DND-41 (cell line): ENCODE measurements at regions not wholly inside any gene's neighbourhood (a gene's known extent, or its start where the extent isn't known, plus 50 kb on each side); places are given as distances from the start of the nearest gene placed in this dataset.

Experiments
- ATAC-seq: fragments of 200-7000 bp; cut with Tn5 transposase; 3 replicates; pipeline ENCODE4 v1.9.1; 2021; ENCODE audit warnings: low read depth; ENCODE audit not compliant: insufficient read depth
- DNase-seq: peaks from one replicate; pipeline ENCODE4 v3.0.0-alpha.2; 2020
- H2AFZ ChIP-seq: 2 replicates; pipeline ENCODE4 v1.6.0; 2012; ENCODE audit warnings: low read depth, low read length
- H3K27ac ChIP-seq: 2 replicates; pipeline ENCODE4 v1.5.1; 2012; ENCODE audit warnings: low read length, inconsistent platforms
- H3K27me3 ChIP-seq: fragments of 200-600 bp; sonication (generic); 2 replicates; pipeline ENCODE4 v1.6.0; 2012; ENCODE audit warnings: low read length, mild to moderate bottlenecking, inconsistent platforms; ENCODE audit not compliant: insufficient read depth, poor library complexity
- H3K36me3 ChIP-seq: 2 replicates; pipeline ENCODE4 v1.5.1; 2012; ENCODE audit warnings: low read length, inconsistent platforms; ENCODE audit not compliant: insufficient read depth
- H3K4me1 ChIP-seq: 2 replicates; pipeline ENCODE4 v1.5.1; 2012; ENCODE audit warnings: mild to moderate bottlenecking, low read length; ENCODE audit not compliant: insufficient read depth
- H3K4me2 ChIP-seq: 2 replicates; pipeline ENCODE4 v1.6.0; 2012; ENCODE audit warnings: mild to moderate bottlenecking, moderate library complexity, low read length, inconsistent platforms; ENCODE audit not compliant: insufficient read depth
- H3K4me3 ChIP-seq, 2 experiments: fragments of 200-600 bp in 1 of 2; shearing (Covaris generic) in 1 of 2; 2 replicates each; pipeline ENCODE4 v1.5.1; 2012 to 2016; ENCODE audit warnings: inconsistent platforms in 2 of 2, low read length in 2 of 2, mild to moderate bottlenecking in 2 of 2, low read depth in 1 of 2, moderate library complexity in 1 of 2
- H3K79me2 ChIP-seq: 2 replicates; pipeline ENCODE4 v1.6.0; 2012; ENCODE audit warnings: low read length, inconsistent platforms; ENCODE audit not compliant: insufficient read depth
- H3K9ac ChIP-seq: 2 replicates; pipeline ENCODE4 v1.6.0; 2012; ENCODE audit warnings: low read depth, mild to moderate bottlenecking, inconsistent platforms, low read length, moderate library complexity
- H3K9me3 ChIP-seq: 2 replicates; pipeline ENCODE4 v1.5.1; 2012; ENCODE audit warnings: low read length, moderate library complexity, mild to moderate bottlenecking, inconsistent platforms; ENCODE audit not compliant: insufficient read depth, severe bottlenecking
- H4K20me1 ChIP-seq: 2 replicates; pipeline ENCODE4 v1.6.0; 2012; ENCODE audit warnings: low read length; ENCODE audit not compliant: insufficient read depth
- EZH2 ChIP-seq: IDR thresholded peaks from 3 replicates; pipeline ENCODE4 v1.6.1; 2012; ENCODE audit warnings: borderline replicate concordance, low read depth, mild to moderate bottlenecking, moderate library complexity, low read length, inconsistent platforms; ENCODE audit not compliant: severe bottlenecking
- TF ChIP-seq, protein P1 (sequence below): IDR thresholded peaks from 2 replicates; pipeline ENCODE4 v1.5.1; 2012; ENCODE audit warnings: borderline replicate concordance, low read length, moderate library complexity, mild to moderate bottlenecking; ENCODE audit not compliant: poor library complexity, severe bottlenecking; ENCODE audit errors: extremely low read depth

GRCh38 chr3:72320095-72320954, 527.9 kb downstream of the SHQ1 start:
- DNase-seq (no peak), ATAC-seq (no peak)
- no peak overlapping the region for H2AFZ ChIP-seq
- no peaks in the 10 kb centered on the region for H4K20me1 ChIP-seq
- no peak overlapping the region for H3K4me2 ChIP-seq
- H3K27ac ChIP-seq, result no peak overlapping the region
- no peaks in the 10 kb centered on the region for H3K36me3 ChIP-seq
- TF ChIP-seq, protein P1, sequence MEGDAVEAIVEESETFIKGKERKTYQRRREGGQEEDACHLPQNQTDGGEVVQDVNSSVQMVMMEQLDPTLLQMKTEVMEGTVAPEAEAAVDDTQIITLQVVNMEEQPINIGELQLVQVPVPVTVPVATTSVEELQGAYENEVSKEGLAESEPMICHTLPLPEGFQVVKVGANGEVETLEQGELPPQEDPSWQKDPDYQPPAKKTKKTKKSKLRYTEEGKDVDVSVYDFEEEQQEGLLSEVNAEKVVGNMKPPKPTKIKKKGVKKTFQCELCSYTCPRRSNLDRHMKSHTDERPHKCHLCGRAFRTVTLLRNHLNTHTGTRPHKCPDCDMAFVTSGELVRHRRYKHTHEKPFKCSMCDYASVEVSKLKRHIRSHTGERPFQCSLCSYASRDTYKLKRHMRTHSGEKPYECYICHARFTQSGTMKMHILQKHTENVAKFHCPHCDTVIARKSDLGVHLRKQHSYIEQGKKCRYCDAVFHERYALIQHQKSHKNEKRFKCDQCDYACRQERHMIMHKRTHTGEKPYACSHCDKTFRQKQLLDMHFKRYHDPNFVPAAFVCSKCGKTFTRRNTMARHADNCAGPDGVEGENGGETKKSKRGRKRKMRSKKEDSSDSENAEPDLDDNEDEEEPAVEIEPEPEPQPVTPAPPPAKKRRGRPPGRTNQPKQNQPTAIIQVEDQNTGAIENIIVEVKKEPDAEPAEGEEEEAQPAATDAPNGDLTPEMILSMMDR, result no peak
- TF ChIP-seq EZH2, result no peak
- no peaks in the 10 kb centered on the region for H3K79me2 ChIP-seq
- H3K9ac ChIP-seq, result no peak overlapping the region
- no peaks in the 10 kb centered on the region for H3K4me1 ChIP-seq
- no peaks in the 10 kb centered on the region for H3K27me3 ChIP-seq
- no peak overlapping the region for H3K4me3 ChIP-seq
- no peaks in the 10 kb centered on the region for H3K9me3 ChIP-seq

GRCh38 chr3:72319194-72320094, 528.8 kb downstream of the SHQ1 start:
- no peaks in the 10 kb centered on the region for H3K9me3 ChIP-seq
- DNase-seq (no peak), ATAC-seq (no peak)
- no peaks in the 10 kb centered on the region for H3K4me1 ChIP-seq
- H2AFZ ChIP-seq, result no peak overlapping the region
- no peaks in the 10 kb centered on the region for H3K27me3 ChIP-seq
- H3K9ac ChIP-seq, result no peak overlapping the region
- no peak overlapping the region for H3K4me3 ChIP-seq
- no peaks in the 10 kb centered on the region for H3K36me3 ChIP-seq
- H4K20me1 ChIP-seq, result no peaks in the 10 kb centered on the region
- H3K79me2 ChIP-seq, result no peaks in the 10 kb centered on the region
- H3K27ac ChIP-seq, result no peak overlapping the region
- no peak overlapping the region for H3K4me2 ChIP-seq
- no peak for TF ChIP-seq EZH2
- TF ChIP-seq, protein P1, result no peak

DNA sequence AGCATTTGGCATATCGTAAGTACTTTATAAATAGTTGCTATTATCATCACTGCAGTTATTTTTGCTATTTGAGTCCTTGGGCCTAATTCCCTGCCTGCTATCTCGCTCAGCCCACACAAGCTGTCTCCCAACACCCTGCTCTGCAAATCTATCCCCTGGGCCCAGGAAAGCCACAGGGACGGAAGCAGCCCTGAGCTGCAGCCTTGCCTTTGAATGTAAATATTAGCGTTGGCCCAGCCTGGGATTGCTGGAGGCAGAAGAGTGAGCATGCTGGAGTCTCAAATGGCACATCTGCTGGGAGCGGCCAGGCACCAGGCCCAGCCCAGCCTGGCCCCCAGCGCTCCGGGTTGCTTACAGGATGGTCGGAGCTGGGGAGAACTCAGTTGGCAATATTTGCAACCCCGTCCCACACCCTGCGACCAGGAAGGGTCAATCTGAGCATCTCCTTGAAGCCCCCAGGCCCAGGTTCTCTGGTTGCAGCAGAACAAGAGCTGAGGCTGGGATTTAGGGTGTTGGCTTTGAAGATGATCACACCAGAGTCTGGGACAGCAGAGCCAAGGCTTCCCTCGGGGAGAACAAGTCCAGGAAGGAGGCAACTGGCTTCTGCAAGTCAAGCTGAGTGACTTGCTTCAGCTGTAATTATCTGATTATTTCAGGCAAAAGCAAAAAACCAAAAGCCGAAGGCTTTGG, 529.6 kb downstream of the SHQ1 start:
- ATAC-seq (no peak), DNase-seq (no peak)
- TF ChIP-seq, protein P1, result no peak
- TF ChIP-seq EZH2, result no peak
- H3K4me2 ChIP-seq, result no peak overlapping the region
- H3K79me2 ChIP-seq, result no peaks in the 10 kb centered on the region
- no peak overlapping the region for H3K4me3 ChIP-seq
- no peaks in the 10 kb centered on the region for H3K9me3 ChIP-seq
- H2AFZ ChIP-seq, result no peak overlapping the region
- H3K27me3 ChIP-seq, result no peaks in the 10 kb centered on the region
- no peak overlapping the region for H3K9ac ChIP-seq
- H3K36me3 ChIP-seq, result no peaks in the 10 kb centered on the region
- no peaks in the 10 kb centered on the region for H4K20me1 ChIP-seq
- H3K4me1 ChIP-seq, result no peaks in the 10 kb centered on the region
- no peak overlapping the region for H3K27ac ChIP-seq
